CD4-positive, alpha-beta T cell (primary cell): ENCODE measurements at regions not wholly inside any gene's neighbourhood (a gene's known extent, or its start where the extent isn't known, plus 50 kb on each side); places are given as distances from the start of the nearest gene placed in this dataset.

Experiments used
- ATAC-seq: fragments of 200-7000 bp; cut with Tn5 transposase; one replicate; pipeline ENCODE4 v1.10.0; 2022; ENCODE audit warnings: mild to moderate bottlenecking; ENCODE audit not compliant: poor library complexity
- CTCF ChIA-PET: fragments of 350-600 bp; sonication (Branson Sonifier 250); formaldehyde crosslinking; loops from one replicate; lab custom pipeline; 2021; ENCODE audit warnings: antibody characterized with exemption, inconsistent platforms; lab: Charles Lee
- POLR2A ChIA-PET: fragments of 350-600 bp; sonication (Branson Sonifier 250); formaldehyde crosslinking; loops from one replicate; lab custom pipeline; 2021; ENCODE audit warnings: antibody characterized with exemption, inconsistent platforms; lab: Charles Lee
- DNase-seq, 14 experiments: peaks; one replicate each; pipeline ENCODE4 v3.0.0-alpha.2; 2013 to 2020; ENCODE audit warnings: mixed read lengths in 2 of 14
- H3K27ac ChIP-seq, 2 donors: one replicate each; pipeline versions ENCODE4 v1.5.1 to v1.7.0; 2013; ENCODE audit warnings: low read length in 2 of 2, low read depth in 1 of 2, mild to moderate bottlenecking in 1 of 2
- H3K27me3 ChIP-seq, 2 experiments: 1 replicate in 1 of 2; 2 replicates in 1 of 2; pipeline versions ENCODE4 v1.6.1 to v1.7.0; 2013; ENCODE audit warnings: low read length in 2 of 2, control low read depth in 1 of 2, mild to moderate bottlenecking in 1 of 2, moderate library complexity in 1 of 2; ENCODE audit not compliant: insufficient read depth in 2 of 2, control insufficient read depth in 1 of 2
- H3K36me3 ChIP-seq: one replicate; pipeline ENCODE4 v1.6.1; 2013; ENCODE audit warnings: low read length, control low read depth; ENCODE audit not compliant: insufficient read depth
- H3K4me1 ChIP-seq: one replicate; pipeline ENCODE4 v1.6.1; 2013; ENCODE audit warnings: low read length, control low read depth; ENCODE audit not compliant: insufficient read depth
- H3K4me3 ChIP-seq: one replicate; pipeline ENCODE4 v1.5.1; 2013; ENCODE audit warnings: mild to moderate bottlenecking, low read length, moderate library complexity
- H3K9me3 ChIP-seq, 2 experiments: 1 replicate in 1 of 2; 2 replicates in 1 of 2; pipeline versions ENCODE4 v1.6.1 to v1.7.0; 2013; ENCODE audit warnings: low read length in 2 of 2, mild to moderate bottlenecking in 2 of 2, control low read depth in 1 of 2, moderate library complexity in 1 of 2; ENCODE audit not compliant: control insufficient read depth in 1 of 2, insufficient read depth in 1 of 2
- H3K27ac Mint-ChIP-seq: one replicate; pipeline ENCODE4 v1.8.0; 2020; ENCODE audit warnings: mixed read lengths
- H3K27me3 Mint-ChIP-seq: one replicate; pipeline ENCODE4 v1.8.0; 2021; ENCODE audit warnings: mixed read lengths
- H3K36me3 Mint-ChIP-seq: one replicate; pipeline ENCODE4 v1.8.0; 2021; ENCODE audit warnings: low read depth, mixed read lengths
- H3K4me1 Mint-ChIP-seq: one replicate; pipeline ENCODE4 v1.8.0; 2021; ENCODE audit warnings: low read depth, mixed read lengths
- H3K4me3 Mint-ChIP-seq: one replicate; pipeline ENCODE4 v1.8.0; 2020; ENCODE audit warnings: mild to moderate bottlenecking, mixed read lengths
- H3K9me3 Mint-ChIP-seq: one replicate; pipeline ENCODE4 v1.8.0; 2020; ENCODE audit warnings: mixed read lengths
- intact Hi-C, 2 experiments: fragments of 100-400 bp; cut with DNase I in 1 of 2; cut with micrococcal nuclease in 1 of 2; formaldehyde crosslinking; loops; one replicate each; pipeline versions ENCODE4 v1.15.1 to v1.9.0; 2023 to 2025; cut with DNase I, micrococcal nuclease
- TF ChIP-seq, protein P1 (sequence below): fragments of 200-600 bp; IDR thresholded peaks from one replicate; pipeline ENCODE4 v1.8.0; 2022; ENCODE audit warnings: antibody characterized with exemption, mild to moderate bottlenecking

GRCh38 chr2:6103372-6103771 lies 411.2 kb downstream of the SOX11 start:
- TF ChIP-seq, protein P1, sequence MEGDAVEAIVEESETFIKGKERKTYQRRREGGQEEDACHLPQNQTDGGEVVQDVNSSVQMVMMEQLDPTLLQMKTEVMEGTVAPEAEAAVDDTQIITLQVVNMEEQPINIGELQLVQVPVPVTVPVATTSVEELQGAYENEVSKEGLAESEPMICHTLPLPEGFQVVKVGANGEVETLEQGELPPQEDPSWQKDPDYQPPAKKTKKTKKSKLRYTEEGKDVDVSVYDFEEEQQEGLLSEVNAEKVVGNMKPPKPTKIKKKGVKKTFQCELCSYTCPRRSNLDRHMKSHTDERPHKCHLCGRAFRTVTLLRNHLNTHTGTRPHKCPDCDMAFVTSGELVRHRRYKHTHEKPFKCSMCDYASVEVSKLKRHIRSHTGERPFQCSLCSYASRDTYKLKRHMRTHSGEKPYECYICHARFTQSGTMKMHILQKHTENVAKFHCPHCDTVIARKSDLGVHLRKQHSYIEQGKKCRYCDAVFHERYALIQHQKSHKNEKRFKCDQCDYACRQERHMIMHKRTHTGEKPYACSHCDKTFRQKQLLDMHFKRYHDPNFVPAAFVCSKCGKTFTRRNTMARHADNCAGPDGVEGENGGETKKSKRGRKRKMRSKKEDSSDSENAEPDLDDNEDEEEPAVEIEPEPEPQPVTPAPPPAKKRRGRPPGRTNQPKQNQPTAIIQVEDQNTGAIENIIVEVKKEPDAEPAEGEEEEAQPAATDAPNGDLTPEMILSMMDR, result no peak
- Mint-ChIP-seq H3K27ac (no peak overlapping the region), H3K9me3 (peaks cover 7% of the 10 kb centered on the region), H3K36me3 (no peaks in the 10 kb centered on the region), H3K4me3 (no peak overlapping the region), H3K27me3 (no peaks in the 10 kb centered on the region), H3K4me1 (no peaks in the 10 kb centered on the region)
- ATAC-seq, result no peak
- H3K27me3 ChIP-seq, result no peaks in the 10 kb centered on the region
- no peak overlapping the region for H3K4me3 ChIP-seq
- H3K27ac ChIP-seq, result no peak overlapping the region
- intact Hi-C loops, result no loop called here
- H3K9me3 ChIP-seq, result peaks cover 0 to 9% of the 10 kb centered on the region in 2 experiments
- ChIA-PET CTCF (interaction anchor here (0.7 kb wide), 1 partner anchor 11 kb away, joined by 3 read pairs; no protein-coding TSS in a partner anchor), POLR2A (no interaction called here)
- H3K4me1 ChIP-seq, result no peaks in the 10 kb centered on the region
- no peaks in the 10 kb centered on the region for H3K36me3 ChIP-seq
- no peak for DNase-seq

GRCh38 chr2:6103949-6104348 lies 411.8 kb downstream of the SOX11 start:
- H3K4me3 Mint-ChIP-seq, result no peak overlapping the region
- H3K36me3 ChIP-seq, result no peaks in the 10 kb centered on the region
- H3K9me3 ChIP-seq, result peaks cover 0 to 9% of the 10 kb centered on the region in 2 experiments
- TF ChIP-seq, protein P1, result no peak
- H3K27ac Mint-ChIP-seq, result no peak overlapping the region
- H3K4me1 ChIP-seq, result no peaks in the 10 kb centered on the region
- ATAC-seq, result no peak
- POLR2A ChIA-PET, result no interaction called here
- H3K27ac ChIP-seq, result no peak overlapping the region
- no peak overlapping the region for H3K4me3 ChIP-seq
- H3K27me3 ChIP-seq, result no peaks in the 10 kb centered on the region
- no peak for DNase-seq
- intact Hi-C loops, result no loop called here
- no peaks in the 10 kb centered on the region for H3K4me1 Mint-ChIP-seq
- CTCF ChIA-PET, result interaction anchor here (0.7 kb wide), 1 partner anchor 11 kb away, joined by 3 read pairs; no protein-coding TSS in a partner anchor
- peaks cover 7% of the 10 kb centered on the region for H3K9me3 Mint-ChIP-seq
- no peaks in the 10 kb centered on the region for H3K27me3 Mint-ChIP-seq
- H3K36me3 Mint-ChIP-seq, result no peaks in the 10 kb centered on the region

DNA sequence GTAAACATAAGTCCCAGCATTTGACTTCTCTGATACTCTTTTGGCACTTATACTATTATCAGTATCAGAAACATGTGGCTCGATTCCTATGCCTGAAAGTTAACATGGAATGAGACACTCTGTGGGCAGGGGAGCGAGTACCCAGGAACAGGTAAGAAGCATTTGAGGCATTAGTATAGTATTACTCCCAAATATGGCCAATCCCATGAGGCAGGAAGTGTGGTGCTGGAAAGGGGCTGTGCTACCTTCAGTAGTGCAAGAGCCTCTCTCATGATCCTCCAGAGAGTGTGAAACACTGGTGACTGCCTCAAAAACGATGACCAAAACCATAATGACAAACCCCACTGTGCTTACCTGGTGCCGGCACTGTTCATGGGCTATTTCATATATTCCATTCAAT lies 415.1 kb downstream of the SOX11 start:
- no peak for ATAC-seq
- no peak for DNase-seq
- POLR2A ChIA-PET, result no interaction called here
- no peaks in the 10 kb centered on the region for H3K4me1 ChIP-seq
- CTCF ChIA-PET, result no interaction called here
- H3K27me3 Mint-ChIP-seq, result no peaks in the 10 kb centered on the region
- H3K9me3 ChIP-seq, result peaks cover 0 to 9% of the 10 kb centered on the region in 2 experiments
- no peak overlapping the region for H3K27ac Mint-ChIP-seq
- TF ChIP-seq, protein P1, result no peak
- H3K9me3 Mint-ChIP-seq, result peaks cover 7% of the 10 kb centered on the region
- H3K36me3 ChIP-seq, result no peaks in the 10 kb centered on the region
- H3K27ac ChIP-seq, result no peak overlapping the region
- H3K4me1 Mint-ChIP-seq, result no peaks in the 10 kb centered on the region
- intact Hi-C loops, result no loop called here
- H3K36me3 Mint-ChIP-seq, result no peaks in the 10 kb centered on the region
- no peak overlapping the region for H3K4me3 Mint-ChIP-seq
- no peaks in the 10 kb centered on the region for H3K27me3 ChIP-seq
- H3K4me3 ChIP-seq, result no peak overlapping the region
